IMR-90 (cell line): ENCODE measurements at regions not wholly inside any gene's neighbourhood (a gene's known extent, or its start where the extent isn't known, plus 50 kb on each side); places are given as distances from the start of the nearest gene placed in this dataset.

Experiments
- ATAC-seq: fragments of 200-7000 bp; cut with Tn5 transposase; 2 replicates; pipeline ENCODE4 v1.9.1; 2020; ENCODE audit warnings: low read depth, mild to moderate bottlenecking, moderate library complexity
- BruUV-seq: library from RNA; stranded (reverse); fragments of 400-500 nt; replicated peaks from 2 replicates; lab custom pipeline; 2021; lab: Mats Ljungman, UMichigan
- CTCF ChIA-PET: fragments of 300-600 bp; formaldehyde crosslinking; extraction: SDS; loops from one replicate; lab custom pipeline; 2021; ENCODE audit warnings: antibody characterized with exemption; lab: Yijun Ruan, JAX
- POLR2A ChIA-PET: fragments of 300-600 bp; sonication (Branson Sonifier 250); formaldehyde crosslinking; loops from one replicate; lab custom pipeline; 2022; ENCODE audit warnings: antibody characterized with exemption; ENCODE audit not compliant: unreplicated experiment; lab: Charles Lee
- DNase-seq: peaks from one replicate; pipeline ENCODE4 v3.0.0; 2013
- H2AFZ ChIP-seq: replicated peaks from 2 replicates; pipeline ENCODE3; 2013; ENCODE audit warnings: low read length, mild to moderate bottlenecking; ENCODE audit not compliant: poor library complexity
- H2AK5ac ChIP-seq: 2 replicates; pipeline ENCODE4 v1.6.1; 2013; ENCODE audit warnings: low read depth, low read length, inconsistent platforms
- H2AK9ac ChIP-seq: replicated peaks from 2 replicates; pipeline ENCODE3; 2013; ENCODE audit warnings: mild to moderate bottlenecking, low read depth, low read length, moderate library complexity; ENCODE audit not compliant: poor library complexity
- H2BK120ac ChIP-seq: 2 replicates; pipeline ENCODE4 v1.6.1; 2013; ENCODE audit warnings: low read depth, low read length, inconsistent platforms
- H2BK15ac ChIP-seq: 3 replicates; pipeline ENCODE4 v1.6.1; 2013; ENCODE audit warnings: low read depth, low read length, inconsistent platforms
- H2BK20ac ChIP-seq: 2 replicates; pipeline ENCODE4 v1.6.1; 2013; ENCODE audit warnings: low read depth, mild to moderate bottlenecking, inconsistent platforms, low read length, moderate library complexity
- H2BK5ac ChIP-seq: 2 replicates; pipeline ENCODE4 v1.6.1; 2013; ENCODE audit warnings: mild to moderate bottlenecking, low read depth, low read length, inconsistent platforms; ENCODE audit not compliant: poor library complexity, severe bottlenecking
- H3K14ac ChIP-seq: replicated peaks from 2 replicates; pipeline ENCODE4 v1.6.1; 2013; ENCODE audit warnings: low read depth, low read length, inconsistent platforms
- H3K18ac ChIP-seq: 2 replicates; pipeline ENCODE4 v1.6.1; 2013; ENCODE audit warnings: low read depth, low read length, control low read depth
- H3K23ac ChIP-seq: 2 replicates; pipeline ENCODE4 v1.6.1; 2013; ENCODE audit warnings: low read depth, low read length, inconsistent platforms
- H3K27ac ChIP-seq: 2 replicates; pipeline ENCODE4 v1.5.1; 2013; ENCODE audit warnings: mild to moderate bottlenecking, control low read depth, low read length; ENCODE audit not compliant: insufficient read depth
- H3K27me3 ChIP-seq: 2 replicates; pipeline ENCODE4 v1.6.1; 2013; ENCODE audit warnings: low read length; ENCODE audit not compliant: control insufficient read depth, insufficient read depth
- H3K36me3 ChIP-seq: 2 replicates; pipeline ENCODE4 v1.6.1; 2013; ENCODE audit warnings: low read length, mixed read lengths; ENCODE audit not compliant: control insufficient read depth, insufficient read depth
- H3K4ac ChIP-seq: 2 replicates; pipeline ENCODE4 v1.6.1; 2013; ENCODE audit warnings: low read depth, low read length, inconsistent platforms
- H3K4me1 ChIP-seq: 2 replicates; pipeline ENCODE4 v1.6.1; 2013; ENCODE audit warnings: low read length, mixed read lengths; ENCODE audit not compliant: control insufficient read depth, insufficient read depth
- H3K4me2 ChIP-seq: 2 replicates; pipeline ENCODE4 v1.6.1; 2013; ENCODE audit warnings: low read depth, mild to moderate bottlenecking, control low read depth, low read length, moderate library complexity
- H3K4me3 ChIP-seq: 2 replicates; pipeline ENCODE4 v1.5.1; 2013; ENCODE audit warnings: low read depth, mild to moderate bottlenecking, control low read depth, low read length, moderate library complexity; ENCODE audit not compliant: insufficient read depth
- H3K56ac ChIP-seq: 2 replicates; pipeline ENCODE4 v1.6.1; 2013; ENCODE audit warnings: low read length, inconsistent platforms; ENCODE audit not compliant: insufficient read depth; ENCODE audit errors: extremely low read depth
- H3K79me1 ChIP-seq, 2 experiments: 2 replicates each; pipeline ENCODE4 v1.6.1; 2013; ENCODE audit warnings: low read length in 2 of 2, inconsistent platforms in 1 of 2, low read depth in 1 of 2
- H3K9ac ChIP-seq: 2 replicates; pipeline ENCODE4 v1.6.1; 2013; ENCODE audit warnings: low read depth, low read length, control low read depth
- H3K9me1 ChIP-seq: 2 replicates; pipeline ENCODE4 v1.6.1; 2013; ENCODE audit warnings: low read length, inconsistent platforms; ENCODE audit not compliant: insufficient read depth
- H3K9me3 ChIP-seq: 2 replicates; pipeline ENCODE4 v1.6.1; 2013; ENCODE audit warnings: low read length; ENCODE audit not compliant: control insufficient read depth, insufficient read depth
- H4K20me1 ChIP-seq: 2 replicates; pipeline ENCODE4 v1.6.1; 2013; ENCODE audit warnings: low read length, inconsistent platforms; ENCODE audit not compliant: insufficient read depth
- H4K5ac ChIP-seq: 2 replicates; pipeline ENCODE4 v1.6.1; 2013; ENCODE audit warnings: mild to moderate bottlenecking, low read depth, low read length, control low read depth
- H4K8ac ChIP-seq, 2 experiments: 2 replicates each; pipeline ENCODE4 v1.6.1; 2013; ENCODE audit warnings: low read depth in 2 of 2, low read length in 2 of 2, control low read depth in 1 of 2, inconsistent platforms in 1 of 2
- H4K91ac ChIP-seq: 2 replicates; pipeline ENCODE4 v1.6.1; 2013; ENCODE audit warnings: low read depth, low read length, inconsistent platforms; ENCODE audit not compliant: insufficient read depth
- BHLHE40 ChIP-seq: fragments of 150-350 bp; IDR thresholded peaks from 2 replicates; pipeline ENCODE4 v1.6.1; 2016; ENCODE audit warnings: mild to moderate bottlenecking, low read depth, low read length
- CEBPB ChIP-seq: IDR thresholded peaks from 2 replicates; pipeline ENCODE4 v1.6.1; 2012; ENCODE audit warnings: low read depth, low read length, improper control_type of control experiment
- CHD1 ChIP-seq: IDR thresholded peaks from 2 replicates; pipeline ENCODE4 v1.6.1; 2012; ENCODE audit warnings: low read depth, low read length, improper control_type of control experiment
- FOS ChIP-seq: fragments of 150-350 bp; IDR thresholded peaks from 2 replicates; pipeline ENCODE4 v1.6.1; 2016; ENCODE audit warnings: low read depth, low read length
- MAFK ChIP-seq: IDR thresholded peaks from 2 replicates; pipeline ENCODE4 v1.6.1; 2012; ENCODE audit warnings: low read depth, low read length, improper control_type of control experiment
- MXI1 ChIP-seq: IDR thresholded peaks from 2 replicates; pipeline ENCODE4 v1.6.1; 2012; ENCODE audit warnings: low read depth, mild to moderate bottlenecking, low read length, moderate library complexity, borderline replicate concordance
- NFE2L2 ChIP-seq: fragments of 150-350 bp; IDR thresholded peaks from 2 replicates; pipeline ENCODE4 v1.6.1; 2016; ENCODE audit warnings: low read depth, mild to moderate bottlenecking, low read length
- POLR2A ChIP-seq: IDR thresholded peaks from 2 replicates; pipeline ENCODE4 v1.6.1; 2012; ENCODE audit warnings: mild to moderate bottlenecking, low read depth, low read length
- RAD21 ChIP-seq: IDR thresholded peaks from 2 replicates; pipeline ENCODE4 v1.6.1; 2012; ENCODE audit warnings: low read length, improper control_type of control experiment
- RCOR1 ChIP-seq: IDR thresholded peaks from 2 replicates; pipeline ENCODE4 v1.6.1; 2012; ENCODE audit warnings: mild to moderate bottlenecking, low read length, improper control_type of control experiment; ENCODE audit not compliant: insufficient replicate concordance
- SMC3 ChIP-seq: fragments of 150-350 bp; IDR thresholded peaks from 2 replicates; pipeline ENCODE4 v1.6.1; 2016; ENCODE audit warnings: low read depth, mild to moderate bottlenecking, antibody characterized with exemption, low read length, moderate library complexity
- USF2 ChIP-seq: fragments of 150-350 bp; IDR thresholded peaks from 2 replicates; pipeline ENCODE4 v1.6.1; 2017; ENCODE audit warnings: mild to moderate bottlenecking, antibody characterized with exemption, low read length, low read depth
- WGBS, 2 experiments: methylation state at CpG; one replicate each; pipeline versions ENCODE4 v1.1.5 to v1.1.7; 2013; ENCODE audit warnings: missing lambda C conversion rate in 2 of 2; ENCODE audit not compliant: insufficient read length in 1 of 2; ENCODE audit errors: extremely low coverage in 2 of 2; 5-methylcytosine and 5-hydroxymethylcytosine counted together
- dilution Hi-C: fragments of 300-500 bp; cut with HindIII; formaldehyde crosslinking; loops from one replicate; pipeline ENCODE4 v1.14.3; 2018; ENCODE audit warnings: low sequenced_read_pairs; ENCODE audit not compliant: unreplicated experiment
- in situ Hi-C: fragments of 300-500 bp; cut with MboI; formaldehyde crosslinking; loops from 3 replicates; pipeline ENCODE4 v1.14.3; 2019; ENCODE audit warnings: low sequenced_read_pairs, inconsistent platforms, mixed read lengths
- intact Hi-C: fragments of 100-400 bp; cut with micrococcal nuclease; formaldehyde crosslinking; loops from 2 replicates; pipeline ENCODE4 v1.10.0; 2022

GRCh38 chr6:2450546-2450945 is 205.1 kb upstream of the GMDS start:
- Histone ChIP-seq H3K18ac (no peak overlapping the region), H3K4ac (no peak overlapping the region), H2AFZ (no peak overlapping the region), H4K91ac (no peak overlapping the region), H3K4me1 (peaks cover 4% of the 10 kb centered on the region; the same call in 1 of the 2 replicates), H4K5ac (no peak overlapping the region), H3K27ac (no peak overlapping the region), H3K9me3 (no peaks in the 10 kb centered on the region), H2BK15ac (no peak overlapping the region), H2AK5ac (no peak overlapping the region), H2AK9ac (no peak overlapping the region), H3K14ac (no peak overlapping the region), H4K20me1 (no peaks in the 10 kb centered on the region), H3K9me1 (no peaks in the 10 kb centered on the region), H3K79me1 (no peaks in the 10 kb centered on the region), H3K4me2 (no peak overlapping the region), H3K9ac (no peak overlapping the region), H2BK120ac (no peak overlapping the region), H3K4me3 (no peak overlapping the region), H3K56ac (no peak overlapping the region), H3K23ac (no peak overlapping the region), H4K8ac (no peak overlapping the region), H3K27me3 (peaks cover 1% of the 10 kb centered on the region), H2BK5ac (no peak overlapping the region), H3K36me3 (no peaks in the 10 kb centered on the region), H2BK20ac (no peak overlapping the region)
- WGBS, 2 experiments, result 49% methylated on average over 7 of the region's 12 CpGs; no CpG with 5 or more reads in 1 of the 2 experiments
- in situ Hi-C loops (no loop called here), dilution Hi-C loops (no loop called here), intact Hi-C loops (no loop called here)
- ATAC-seq (no peak), DNase-seq (no peak)
- ChIA-PET CTCF (interaction anchor here (0.6 to 0.7 kb wide), 2 partner anchors 39 to 741 kb away, joined by 3 to 7 read pairs; no protein-coding TSS in a partner anchor), POLR2A (no interaction called here)
- BruUV-seq, result no TSS peak
- TF ChIP-seq USF2 (no peak), MAFK (no peak), POLR2A (no peak), SMC3 (no peak), CHD1 (no peak), NFE2L2 (no peak), RCOR1 (no peak), RAD21 (no peak), MXI1 (no peak), CEBPB (no peak), BHLHE40 (no peak), FOS (no peak)
